Activated naive CD4-positive, alpha-beta T cell treated with anti-CD3 and anti-CD28 coated beads, Interleukin-2, amount 50 U/mL, for 72 hours (primary cell): ENCODE measurements at regions not wholly inside any gene's neighbourhood (a gene's known extent, or its start where the extent isn't known, plus 50 kb on each side); places are given as distances from the start of the nearest gene placed in this dataset.
"Not testable (repeated sequence)": the region's sequence is repeated elsewhere in the genome, so short reads cannot be mapped to it uniquely, and the experiment has no call there.

Experiments used
- ATAC-seq, 2 donors: fragments of 150-1000 bp; cut with Tn5 transposase; 2 replicates each; pipeline ENCODE4 v1.10.0; 2021; ENCODE audit warnings: mild to moderate bottlenecking in 2 of 2, moderate library complexity in 2 of 2
- DNase-seq, 2 donors: peaks; one replicate each; pipeline ENCODE4 v3.0.0; 2021 to 2022; ENCODE audit warnings: low spot score in 2 of 2
- H3K27ac Mint-ChIP-seq, 2 donors: one replicate each; pipeline ENCODE4 v1.8.0; 2022; ENCODE audit warnings: mild to moderate bottlenecking in 2 of 2, mixed read lengths in 2 of 2
- H3K36me3 Mint-ChIP-seq, 2 donors: one replicate each; pipeline ENCODE4 v1.8.0; 2022; ENCODE audit warnings: mixed read lengths in 2 of 2
- H3K9me3 Mint-ChIP-seq, 2 donors: one replicate each; pipeline ENCODE4 v1.8.0; 2022; ENCODE audit warnings: mixed read lengths in 2 of 2

- Mint-ChIP-seq H3K36me3 (no peaks in the 10 kb centered on the region), H3K27ac (no peak overlapping the region), H3K9me3 (peaks cover 0 to under 1% of the 10 kb centered on the region in 2 donors)
- DNase-seq = no peak
- no peak for ATAC-seq
These were observed 451.7 kb downstream of the QKI start for GRCh38 chr6:163866192-163866591.

- H3K27ac Mint-ChIP-seq = no peak overlapping the region
- ATAC-seq (no peak), DNase-seq (no peak)
- no peaks in the 10 kb centered on the region for H3K36me3 Mint-ChIP-seq
- no peaks in the 10 kb centered on the region for H3K9me3 Mint-ChIP-seq
These were observed 449.0 kb downstream of the QKI start for GRCh38 chr6:163863565-163863964.

- no peak for ATAC-seq
- Mint-ChIP-seq H3K36me3 (no peaks in the 10 kb centered on the region), H3K9me3 (no peaks in the 10 kb centered on the region), H3K27ac (no peak overlapping the region)
- DNase-seq = no peak
These were observed 448.2 kb downstream of the QKI start for GRCh38 chr6:163862701-163863100.

GRCh38 chr6:163861627-163862026 is 447.1 kb downstream of the QKI start:
- DNase-seq (no peak), ATAC-seq (no peak)
- no peak overlapping the region for H3K27ac Mint-ChIP-seq
- H3K9me3 Mint-ChIP-seq = no peaks in the 10 kb centered on the region
- no peaks in the 10 kb centered on the region for H3K36me3 Mint-ChIP-seq

- no peaks in the 10 kb centered on the region for H3K36me3 Mint-ChIP-seq
- ATAC-seq (no peak), DNase-seq (no peak)
- H3K9me3 Mint-ChIP-seq = no peaks in the 10 kb centered on the region
- H3K27ac Mint-ChIP-seq = no peak overlapping the region
These were observed 446.0 kb downstream of the QKI start for GRCh38 chr6:163860287-163861081.

- not testable (repeated sequence) for DNase-seq, H3K36me3 Mint-ChIP-seq, ATAC-seq, H3K27ac Mint-ChIP-seq, H3K9me3 Mint-ChIP-seq
These were observed 444.4 kb downstream of the QKI start for GRCh38 chr6:163858870-163859269.

GRCh38 chr6:163857421-163857820 is 442.9 kb downstream of the QKI start:
- Mint-ChIP-seq H3K27ac (no peak overlapping the region), H3K9me3 (no peaks in the 10 kb centered on the region), H3K36me3 (peaks cover 0 to 1% of the 10 kb centered on the region in 2 donors)
- DNase-seq = no peak
- no peak for ATAC-seq

- Mint-ChIP-seq H3K27ac (no peak overlapping the region), H3K9me3 (peaks cover 5 to 12% of the 10 kb centered on the region in 2 donors), H3K36me3 (peaks cover 0 to 11% of the 10 kb centered on the region in 2 donors)
- DNase-seq = no peak
- no peak for ATAC-seq
These were observed 436.4 kb downstream of the QKI start for GRCh38 chr6:163850874-163851273.

GRCh38 chr6:163844761-163845160 is 430.2 kb downstream of the QKI start:
- no peak overlapping the region for H3K27ac Mint-ChIP-seq
- H3K9me3 Mint-ChIP-seq = peaks cover 12 to 19% of the 10 kb centered on the region in 2 donors
- ATAC-seq = no peak
- DNase-seq = no peak
- peaks cover 12 to 13% of the 10 kb centered on the region in 2 donors for H3K36me3 Mint-ChIP-seq

- H3K27ac Mint-ChIP-seq = no peak overlapping the region
- peaks cover 12 to 13% of the 10 kb centered on the region in 2 donors for H3K36me3 Mint-ChIP-seq
- DNase-seq (no peak), ATAC-seq (no peak)
- peaks cover 12 to 19% of the 10 kb centered on the region in 2 donors for H3K9me3 Mint-ChIP-seq
These were observed 429.8 kb downstream of the QKI start for GRCh38 chr6:163844357-163844756.

- ATAC-seq (no peak), DNase-seq (no peak)
- Mint-ChIP-seq H3K36me3 (peaks cover 12 to 13% of the 10 kb centered on the region in 2 donors), H3K27ac (no peak overlapping the region), H3K9me3 (peaks cover 12 to 19% of the 10 kb centered on the region in 2 donors)
These were observed 428.7 kb downstream of the QKI start for GRCh38 chr6:163843218-163843617.

- no peak for ATAC-seq
- peaks cover 12 to 19% of the 10 kb centered on the region in 2 donors for H3K9me3 Mint-ChIP-seq
- H3K27ac Mint-ChIP-seq = no peak overlapping the region
- peaks cover 12 to 13% of the 10 kb centered on the region in 2 donors for H3K36me3 Mint-ChIP-seq
- DNase-seq = no peak
These were observed 427.9 kb downstream of the QKI start for GRCh38 chr6:163842467-163842866.

- DNase-seq = no peak
- Mint-ChIP-seq H3K27ac (no peak overlapping the region), H3K9me3 (peaks cover 12 to 19% of the 10 kb centered on the region in 2 donors), H3K36me3 (peaks cover 12 to 13% of the 10 kb centered on the region in 2 donors)
- ATAC-seq = no peak
These were observed 427.2 kb downstream of the QKI start for GRCh38 chr6:163841733-163842132.

GRCh38 chr6:163841326-163841725 is 426.8 kb downstream of the QKI start:
- DNase-seq (no peak), ATAC-seq (no peak)
- Mint-ChIP-seq H3K9me3 (peaks cover 12 to 19% of the 10 kb centered on the region in 2 donors), H3K36me3 (peaks cover 12 to 13% of the 10 kb centered on the region in 2 donors), H3K27ac (no peak overlapping the region)

GRCh38 chr6:163840880-163841279 is 426.4 kb downstream of the QKI start:
- Mint-ChIP-seq H3K9me3 (peaks cover 12 to 19% of the 10 kb centered on the region in 2 donors), H3K27ac (no peak overlapping the region), H3K36me3 (peaks cover 12 to 13% of the 10 kb centered on the region in 2 donors)
- ATAC-seq (no peak), DNase-seq (no peak)

GRCh38 chr6:163839296-163839695 is 424.8 kb downstream of the QKI start:
- ATAC-seq (no peak), DNase-seq (no peak)
- Mint-ChIP-seq H3K9me3 (peaks cover 12 to 19% of the 10 kb centered on the region in 2 donors), H3K36me3 (peaks cover 12 to 13% of the 10 kb centered on the region in 2 donors), H3K27ac (no peak overlapping the region)

GRCh38 chr6:163837691-163838431 is 423.3 kb downstream of the QKI start:
- peaks cover 12 to 14% of the 10 kb centered on the region in 2 donors for H3K9me3 Mint-ChIP-seq
- DNase-seq = no peak

More at GRCh38 chr6:163837691-163838431, 423.3 kb downstream of the QKI start:
- Mint-ChIP-seq H3K36me3 (peaks cover 12 to 13% of the 10 kb centered on the region in 2 donors), H3K27ac (no peak overlapping the region)
- no peak for ATAC-seq
